ENCODE measurements at regions not wholly inside any gene's neighbourhood (a gene's known extent, or its start where the extent isn't known, plus 50 kb on each side); places are given as distances from the start of the nearest gene placed in this dataset.

DNA sequence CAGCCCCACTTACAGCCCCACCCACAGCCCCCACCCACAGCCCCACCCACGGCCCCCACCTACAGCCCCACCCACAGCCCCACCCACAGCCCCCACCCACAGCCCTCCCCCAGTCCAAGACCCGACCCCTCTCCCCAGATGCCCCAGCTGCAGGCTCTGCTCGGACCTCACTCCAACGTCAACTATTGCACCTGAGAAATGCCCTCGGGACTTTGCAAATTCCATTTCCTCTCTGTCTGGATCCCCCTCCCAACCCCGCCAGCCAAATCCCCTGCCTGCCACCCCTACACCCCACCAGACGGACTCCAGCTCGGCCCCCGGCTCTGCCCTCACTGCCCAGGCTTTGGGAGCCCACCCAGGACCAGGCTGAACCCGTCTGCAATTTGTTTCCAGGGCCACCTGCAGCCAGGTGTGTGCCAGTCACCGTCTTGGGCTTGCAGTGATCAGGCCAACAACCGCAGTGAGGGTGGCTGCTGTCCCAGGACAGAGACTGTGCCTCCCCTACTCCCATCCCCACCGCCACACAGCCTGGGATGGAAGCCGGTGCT is 662.8 kb downstream of the BRD1 start:
- WGBS, 3 donors = 37 to 47% (median 43%) methylated on average over 11 to 12 of the region's 14 CpGs
- TF ChIP-seq, protein P1, sequence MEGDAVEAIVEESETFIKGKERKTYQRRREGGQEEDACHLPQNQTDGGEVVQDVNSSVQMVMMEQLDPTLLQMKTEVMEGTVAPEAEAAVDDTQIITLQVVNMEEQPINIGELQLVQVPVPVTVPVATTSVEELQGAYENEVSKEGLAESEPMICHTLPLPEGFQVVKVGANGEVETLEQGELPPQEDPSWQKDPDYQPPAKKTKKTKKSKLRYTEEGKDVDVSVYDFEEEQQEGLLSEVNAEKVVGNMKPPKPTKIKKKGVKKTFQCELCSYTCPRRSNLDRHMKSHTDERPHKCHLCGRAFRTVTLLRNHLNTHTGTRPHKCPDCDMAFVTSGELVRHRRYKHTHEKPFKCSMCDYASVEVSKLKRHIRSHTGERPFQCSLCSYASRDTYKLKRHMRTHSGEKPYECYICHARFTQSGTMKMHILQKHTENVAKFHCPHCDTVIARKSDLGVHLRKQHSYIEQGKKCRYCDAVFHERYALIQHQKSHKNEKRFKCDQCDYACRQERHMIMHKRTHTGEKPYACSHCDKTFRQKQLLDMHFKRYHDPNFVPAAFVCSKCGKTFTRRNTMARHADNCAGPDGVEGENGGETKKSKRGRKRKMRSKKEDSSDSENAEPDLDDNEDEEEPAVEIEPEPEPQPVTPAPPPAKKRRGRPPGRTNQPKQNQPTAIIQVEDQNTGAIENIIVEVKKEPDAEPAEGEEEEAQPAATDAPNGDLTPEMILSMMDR (IDR thresholded peaks at IDR 0.05) = no peak
- no peak for ATAC-seq
- H3K4me3 ChIP-seq = no peak overlapping the region
- intact Hi-C loops (cut with DNase I) = no loop called here
- no peaks in the 10 kb centered on the region for H3K9me3 ChIP-seq
- H3K27me3 ChIP-seq (ENCODE audit: insufficient read depth in 3 of 3, low read length in 2 of 3) = peaks cover 0 to 11% (median 2%) of the 10 kb centered on the region in 3 donors
- DNase-seq = no peak
- H3K27ac ChIP-seq = no peak overlapping the region
- no peaks in the 10 kb centered on the region for H3K36me3 ChIP-seq (ENCODE audit: insufficient read depth in 1 of 2, low read depth in 1 of 2)
- H3K4me1 ChIP-seq = no peaks in the 10 kb centered on the region

GRCh38 chr22:49163960-49164690 is 663.5 kb downstream of the BRD1 start:
- Histone ChIP-seq H3K4me1 (no peaks in the 10 kb centered on the region), H3K36me3 (ENCODE audit: insufficient read depth in 1 of 2, low read depth in 1 of 2) (no peaks in the 10 kb centered on the region), H3K4me3 (no peak overlapping the region), H3K9me3 (no peaks in the 10 kb centered on the region), H3K27me3 (ENCODE audit: insufficient read depth in 3 of 3, low read length in 2 of 3) (peaks cover 0 to 11% (median 2%) of the 10 kb centered on the region in 3 donors), H3K27ac (no peak overlapping the region)
- WGBS, 3 donors = 63 to 82% (median 68%) methylated on average over 20 to 25 of the region's 25 CpGs
- TF ChIP-seq, protein P1 (IDR thresholded peaks at IDR 0.05) = no peak
- no peak for DNase-seq
- intact Hi-C loops (cut with DNase I) = no loop called here
- no peak for ATAC-seq

GRCh38 chr22:49163258-49163959 is 664.3 kb downstream of the BRD1 start:
- no peaks in the 10 kb centered on the region for H3K9me3 ChIP-seq
- no peaks in the 10 kb centered on the region for H3K36me3 ChIP-seq (ENCODE audit: insufficient read depth in 1 of 2, low read depth in 1 of 2)
- no peak overlapping the region for H3K27ac ChIP-seq
- TF ChIP-seq, protein P1 (IDR thresholded peaks at IDR 0.05) = no peak
- DNase-seq (no peak), ATAC-seq (no peak)
- H3K27me3 ChIP-seq (ENCODE audit: insufficient read depth in 3 of 3, low read length in 2 of 3) = peaks cover 0 to 11% (median 2%) of the 10 kb centered on the region in 3 donors
- intact Hi-C loops (cut with DNase I) = no loop called here
- no peak overlapping the region for H3K4me3 ChIP-seq
- no peaks in the 10 kb centered on the region for H3K4me1 ChIP-seq
- WGBS, 3 donors = 73 to 83% (median 75%) methylated on average over 20 of the region's 20 CpGs

DNA sequence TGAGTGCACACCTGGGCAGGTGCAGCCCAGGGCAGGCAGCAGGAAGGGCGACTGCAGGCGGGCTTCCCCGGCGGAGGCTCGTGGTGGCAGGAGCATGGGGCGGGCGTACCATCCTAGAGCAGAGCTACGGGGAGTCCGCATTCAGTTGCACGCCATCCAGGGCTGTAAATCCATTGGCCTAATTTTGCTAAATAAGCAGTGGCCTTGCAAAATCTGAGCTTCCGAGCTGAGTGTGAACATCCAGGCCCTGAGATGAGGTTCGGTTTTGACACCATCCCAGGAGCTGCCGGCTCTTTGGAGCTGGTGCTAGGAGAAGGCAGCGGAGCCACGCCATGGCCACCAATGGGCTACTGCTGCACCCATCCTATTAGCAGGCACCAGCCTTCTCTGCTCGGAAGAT is 664.8 kb downstream of the BRD1 start:
- H3K4me1 ChIP-seq = no peaks in the 10 kb centered on the region
- no peaks in the 10 kb centered on the region for H3K36me3 ChIP-seq (ENCODE audit: insufficient read depth in 1 of 2, low read depth in 1 of 2)
- WGBS, 3 donors = 80 to 83% (median 80%) methylated on average over 16 of the region's 16 CpGs
- H3K9me3 ChIP-seq = no peaks in the 10 kb centered on the region
- TF ChIP-seq, protein P1 (IDR thresholded peaks at IDR 0.05) = no peak
- ATAC-seq (no peak), DNase-seq (no peak)
- H3K4me3 ChIP-seq = no peak overlapping the region
- intact Hi-C loops (cut with DNase I) = no loop called here
- H3K27ac ChIP-seq = no peak overlapping the region
- H3K27me3 ChIP-seq (ENCODE audit: insufficient read depth in 3 of 3, low read length in 2 of 3) = peaks cover 0 to 11% (median 2%) of the 10 kb centered on the region in 3 donors

Data from psoas muscle (tissue), 7 donors.